CD4-positive, alpha-beta T cell (primary cell): ENCODE measurements at regions not wholly inside any gene's neighbourhood (a gene's known extent, or its start where the extent isn't known, plus 50 kb on each side); places are given as distances from the start of the nearest gene placed in this dataset.

Experiments used
- ATAC-seq: fragments of 200-7000 bp; cut with Tn5 transposase; one replicate; pipeline ENCODE4 v1.10.0; 2022; ENCODE audit warnings: mild to moderate bottlenecking; ENCODE audit not compliant: poor library complexity
- CTCF ChIA-PET: fragments of 350-600 bp; sonication (Branson Sonifier 250); formaldehyde crosslinking; loops from one replicate; lab custom pipeline; 2021; ENCODE audit warnings: antibody characterized with exemption, inconsistent platforms; lab: Charles Lee
- POLR2A ChIA-PET: fragments of 350-600 bp; sonication (Branson Sonifier 250); formaldehyde crosslinking; loops from one replicate; lab custom pipeline; 2021; ENCODE audit warnings: antibody characterized with exemption, inconsistent platforms; lab: Charles Lee
- DNase-seq, 14 experiments: peaks; one replicate each; pipeline ENCODE4 v3.0.0-alpha.2; 2013 to 2020; ENCODE audit warnings: mixed read lengths in 2 of 14
- H3K27ac ChIP-seq, 2 donors: one replicate each; pipeline versions ENCODE4 v1.5.1 to v1.7.0; 2013; ENCODE audit warnings: low read length in 2 of 2, low read depth in 1 of 2, mild to moderate bottlenecking in 1 of 2
- H3K27me3 ChIP-seq, 2 experiments: 1 replicate in 1 of 2; 2 replicates in 1 of 2; pipeline versions ENCODE4 v1.6.1 to v1.7.0; 2013; ENCODE audit warnings: low read length in 2 of 2, control low read depth in 1 of 2, mild to moderate bottlenecking in 1 of 2, moderate library complexity in 1 of 2; ENCODE audit not compliant: insufficient read depth in 2 of 2, control insufficient read depth in 1 of 2
- H3K36me3 ChIP-seq: one replicate; pipeline ENCODE4 v1.6.1; 2013; ENCODE audit warnings: low read length, control low read depth; ENCODE audit not compliant: insufficient read depth
- H3K4me1 ChIP-seq: one replicate; pipeline ENCODE4 v1.6.1; 2013; ENCODE audit warnings: low read length, control low read depth; ENCODE audit not compliant: insufficient read depth
- H3K4me3 ChIP-seq: one replicate; pipeline ENCODE4 v1.5.1; 2013; ENCODE audit warnings: mild to moderate bottlenecking, low read length, moderate library complexity
- H3K9me3 ChIP-seq, 2 experiments: 1 replicate in 1 of 2; 2 replicates in 1 of 2; pipeline versions ENCODE4 v1.6.1 to v1.7.0; 2013; ENCODE audit warnings: low read length in 2 of 2, mild to moderate bottlenecking in 2 of 2, control low read depth in 1 of 2, moderate library complexity in 1 of 2; ENCODE audit not compliant: control insufficient read depth in 1 of 2, insufficient read depth in 1 of 2
- H3K27ac Mint-ChIP-seq: one replicate; pipeline ENCODE4 v1.8.0; 2020; ENCODE audit warnings: mixed read lengths
- H3K27me3 Mint-ChIP-seq: one replicate; pipeline ENCODE4 v1.8.0; 2021; ENCODE audit warnings: mixed read lengths
- H3K36me3 Mint-ChIP-seq: one replicate; pipeline ENCODE4 v1.8.0; 2021; ENCODE audit warnings: low read depth, mixed read lengths
- H3K4me1 Mint-ChIP-seq: one replicate; pipeline ENCODE4 v1.8.0; 2021; ENCODE audit warnings: low read depth, mixed read lengths
- H3K4me3 Mint-ChIP-seq: one replicate; pipeline ENCODE4 v1.8.0; 2020; ENCODE audit warnings: mild to moderate bottlenecking, mixed read lengths
- H3K9me3 Mint-ChIP-seq: one replicate; pipeline ENCODE4 v1.8.0; 2020; ENCODE audit warnings: mixed read lengths
- CTCF ChIP-seq: fragments of 200-600 bp; IDR thresholded peaks from one replicate; pipeline ENCODE4 v1.8.0; 2022; ENCODE audit warnings: antibody characterized with exemption, mild to moderate bottlenecking
- intact Hi-C, 2 experiments: fragments of 100-400 bp; cut with DNase I in 1 of 2; cut with micrococcal nuclease in 1 of 2; formaldehyde crosslinking; loops; one replicate each; pipeline versions ENCODE4 v1.15.1 to v1.9.0; 2023 to 2025; cut with DNase I, micrococcal nuclease

DNA sequence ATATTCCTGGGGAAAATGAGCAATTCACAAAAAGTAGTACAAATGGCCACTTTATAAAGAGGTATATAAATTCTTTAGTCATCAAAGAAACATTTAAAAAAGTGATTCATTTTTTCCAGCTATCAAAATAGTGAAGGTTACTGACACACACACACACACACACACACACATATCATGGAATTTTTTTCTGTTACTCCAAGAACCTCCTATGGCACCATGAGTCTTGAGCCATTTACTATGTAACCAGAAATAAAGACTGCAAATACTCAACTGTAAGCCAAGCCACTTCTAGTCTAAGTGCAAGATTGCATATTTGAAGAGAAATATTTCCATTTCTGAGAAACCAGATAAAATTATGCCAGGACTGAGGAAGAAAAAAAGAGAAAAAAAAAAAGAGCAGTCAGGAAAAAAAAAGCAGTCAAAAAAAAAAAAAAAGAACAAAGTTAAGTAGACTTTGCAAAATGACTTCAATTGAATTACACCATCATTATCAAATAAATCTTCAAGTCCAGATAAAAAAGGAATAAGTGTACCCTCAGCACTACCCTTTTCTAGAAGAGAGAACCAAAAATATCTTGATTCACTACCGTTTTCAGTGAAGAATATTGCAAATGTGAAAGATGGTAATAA, 275.7 kb downstream of the DAD1 start:
- no peak overlapping the region for H3K4me3 Mint-ChIP-seq
- no peak overlapping the region for H3K27ac Mint-ChIP-seq
- DNase-seq (no peak), ATAC-seq (no peak)
- H3K9me3 ChIP-seq: no peaks in the 10 kb centered on the region
- H3K4me3 ChIP-seq: no peak overlapping the region
- no peaks in the 10 kb centered on the region for H3K36me3 ChIP-seq
- no peaks in the 10 kb centered on the region for H3K27me3 ChIP-seq
- no peaks in the 10 kb centered on the region for H3K9me3 Mint-ChIP-seq
- POLR2A ChIA-PET: no interaction called here
- no peak overlapping the region for H3K27ac ChIP-seq
- TF ChIP-seq CTCF: no peak
- no peaks in the 10 kb centered on the region for H3K36me3 Mint-ChIP-seq
- intact Hi-C loops: loop anchor here in 1 of 2 experiments (10.0 kb wide), 1 partner anchor 252 kb away; no protein-coding TSS in a partner anchor
- no peaks in the 10 kb centered on the region for H3K4me1 Mint-ChIP-seq
- H3K27me3 Mint-ChIP-seq: no peaks in the 10 kb centered on the region
- H3K4me1 ChIP-seq: no peaks in the 10 kb centered on the region
- CTCF ChIA-PET: interaction anchor here (0.6 kb wide), 1 partner anchor 256 kb away, joined by 3 read pairs; no protein-coding TSS in a partner anchor

GRCh38 chr14:22311636-22312035, 277.4 kb downstream of the DAD1 start:
- intact Hi-C loops: loop anchor here in 1 of 2 experiments (10.0 kb wide), 1 partner anchor 253 kb away; no protein-coding TSS in a partner anchor

GRCh38 chr14:22305607-22306006, 283.4 kb downstream of the DAD1 start:
- Mint-ChIP-seq H3K27ac (peak overlapping the region; percentile 76), H3K9me3 (no peaks in the 10 kb centered on the region), H3K36me3 (no peaks in the 10 kb centered on the region), H3K27me3 (no peaks in the 10 kb centered on the region), H3K4me1 (no peaks in the 10 kb centered on the region), H3K4me3 (no peak overlapping the region)
- TF ChIP-seq CTCF: no peak
- Histone ChIP-seq H3K27me3 (no peaks in the 10 kb centered on the region), H3K4me1 (no peaks in the 10 kb centered on the region), H3K36me3 (no peaks in the 10 kb centered on the region), H3K27ac (no peak overlapping the region), H3K4me3 (no peak overlapping the region), H3K9me3 (no peaks in the 10 kb centered on the region)
- peak in 1 of 14 experiments; percentile 17 for DNase-seq
- peak; percentile 54 for ATAC-seq
- CTCF ChIA-PET: no interaction called here
- intact Hi-C loops: no loop called here
- POLR2A ChIA-PET: no interaction called here

More at GRCh38 chr14:22311636-22312035, 277.4 kb downstream of the DAD1 start:
- TF ChIP-seq CTCF: no peak
- H3K27ac ChIP-seq: no peak overlapping the region
- H3K36me3 ChIP-seq: no peaks in the 10 kb centered on the region
- H3K4me3 ChIP-seq: no peak overlapping the region
- CTCF ChIA-PET: no interaction called here
- POLR2A ChIA-PET: no interaction called here
- Mint-ChIP-seq H3K9me3 (no peaks in the 10 kb centered on the region), H3K4me1 (no peaks in the 10 kb centered on the region), H3K36me3 (no peaks in the 10 kb centered on the region), H3K4me3 (no peak overlapping the region), H3K27ac (no peak overlapping the region), H3K27me3 (no peaks in the 10 kb centered on the region)
- no peaks in the 10 kb centered on the region for H3K9me3 ChIP-seq
- H3K4me1 ChIP-seq: no peaks in the 10 kb centered on the region
- no peak for ATAC-seq
- no peak for DNase-seq
- no peaks in the 10 kb centered on the region for H3K27me3 ChIP-seq
